ENCODE measurements at regions not wholly inside any gene's neighbourhood (a gene's known extent, or its start where the extent isn't known, plus 50 kb on each side); places are given as distances from the start of the nearest gene placed in this dataset.

DNA sequence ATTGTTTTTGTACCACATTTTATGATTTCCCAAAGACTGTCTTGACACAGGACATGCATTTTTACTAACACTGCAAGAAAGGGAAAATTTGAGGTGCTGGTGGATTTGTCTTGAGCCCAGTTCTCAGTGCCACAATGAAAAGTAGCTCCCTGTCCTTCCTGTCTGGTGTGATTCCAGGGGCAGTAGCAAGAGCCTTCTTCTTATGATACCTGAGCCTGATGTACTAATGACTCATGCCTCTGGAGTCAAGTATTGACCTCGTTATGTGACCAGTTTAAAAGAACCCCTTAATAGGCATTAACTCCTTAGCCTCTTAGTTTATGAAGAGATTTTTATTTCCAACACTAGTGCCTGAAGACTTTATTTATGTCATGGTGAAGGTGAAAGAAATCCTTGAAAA, 728.6 kb downstream of the SLC4A3 start:
- WGBS, 2 donors = 38 to 53% methylated on average over 1 of the region's 1 CpG
- DNase-seq (no peak), ATAC-seq (ENCODE audit: insufficient read depth, low FRiP score) (no peak)
- Histone ChIP-seq H3K4me1 (ENCODE audit: control insufficient read depth in 5 of 5, insufficient read depth in 5 of 5, low read length in 5 of 5) (no peaks in the 10 kb centered on the region), H3K9ac (ENCODE audit: insufficient read depth in 1 of 2, low read length in 2 of 2) (no peak overlapping the region), H3K27me3 (ENCODE audit: control insufficient read depth in 3 of 3, insufficient read depth in 3 of 3, low read length in 2 of 3) (no peaks in the 10 kb centered on the region), H3K27ac (ENCODE audit: low read depth in 1 of 2, low read length in 1 of 2) (no peak overlapping the region), H3K4me3 (no peak overlapping the region), H3K36me3 (ENCODE audit: control insufficient read depth in 4 of 4, insufficient read depth in 4 of 4, low read length in 4 of 4) (no peaks in the 10 kb centered on the region), H3K9me3 (ENCODE audit: control insufficient read depth in 4 of 4, insufficient read depth in 3 of 4, low read length in 3 of 4) (no peaks in the 10 kb centered on the region)
- TF ChIP-seq, protein P1, sequence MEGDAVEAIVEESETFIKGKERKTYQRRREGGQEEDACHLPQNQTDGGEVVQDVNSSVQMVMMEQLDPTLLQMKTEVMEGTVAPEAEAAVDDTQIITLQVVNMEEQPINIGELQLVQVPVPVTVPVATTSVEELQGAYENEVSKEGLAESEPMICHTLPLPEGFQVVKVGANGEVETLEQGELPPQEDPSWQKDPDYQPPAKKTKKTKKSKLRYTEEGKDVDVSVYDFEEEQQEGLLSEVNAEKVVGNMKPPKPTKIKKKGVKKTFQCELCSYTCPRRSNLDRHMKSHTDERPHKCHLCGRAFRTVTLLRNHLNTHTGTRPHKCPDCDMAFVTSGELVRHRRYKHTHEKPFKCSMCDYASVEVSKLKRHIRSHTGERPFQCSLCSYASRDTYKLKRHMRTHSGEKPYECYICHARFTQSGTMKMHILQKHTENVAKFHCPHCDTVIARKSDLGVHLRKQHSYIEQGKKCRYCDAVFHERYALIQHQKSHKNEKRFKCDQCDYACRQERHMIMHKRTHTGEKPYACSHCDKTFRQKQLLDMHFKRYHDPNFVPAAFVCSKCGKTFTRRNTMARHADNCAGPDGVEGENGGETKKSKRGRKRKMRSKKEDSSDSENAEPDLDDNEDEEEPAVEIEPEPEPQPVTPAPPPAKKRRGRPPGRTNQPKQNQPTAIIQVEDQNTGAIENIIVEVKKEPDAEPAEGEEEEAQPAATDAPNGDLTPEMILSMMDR (IDR thresholded peaks at IDR 0.05; ENCODE audit: control extremely low read depth, extremely low read depth) = no peak

DNA sequence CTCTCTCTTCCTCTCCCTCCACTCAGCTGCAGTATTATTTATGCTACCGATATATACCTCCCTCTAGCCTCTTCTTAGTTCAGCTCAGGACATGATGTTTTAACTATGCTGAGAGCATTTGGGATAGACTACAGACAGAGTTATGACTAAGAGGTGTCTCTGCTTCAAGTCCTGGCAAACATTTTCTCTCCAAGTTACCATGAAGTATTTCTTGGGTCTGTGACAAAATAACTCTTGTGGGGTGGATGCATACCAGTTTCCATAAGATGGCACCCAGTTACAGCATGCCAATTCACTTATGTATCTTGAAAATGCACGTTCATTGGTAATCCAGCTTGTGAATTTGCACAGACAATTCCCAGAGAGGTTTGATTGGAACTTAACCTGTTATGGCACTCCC, 737.6 kb downstream of the SLC4A3 start:
- no peaks in the 10 kb centered on the region for H3K4me1 ChIP-seq (ENCODE audit: control insufficient read depth in 5 of 5, insufficient read depth in 5 of 5, low read length in 5 of 5)
- no peaks in the 10 kb centered on the region for H3K27me3 ChIP-seq (ENCODE audit: control insufficient read depth in 3 of 3, insufficient read depth in 3 of 3, low read length in 2 of 3)
- no peak overlapping the region for H3K9ac ChIP-seq (ENCODE audit: insufficient read depth in 1 of 2, low read length in 2 of 2)
- DNase-seq (no peak), ATAC-seq (ENCODE audit: insufficient read depth, low FRiP score) (no peak)
- H3K27ac ChIP-seq (ENCODE audit: low read depth in 1 of 2, low read length in 1 of 2) = no peak overlapping the region
- peaks cover 0 to 5% (median 0%) of the 10 kb centered on the region in 4 donors for H3K9me3 ChIP-seq (ENCODE audit: control insufficient read depth in 4 of 4, insufficient read depth in 3 of 4, low read length in 3 of 4)
- TF ChIP-seq, protein P1 (IDR thresholded peaks at IDR 0.05; ENCODE audit: control extremely low read depth, extremely low read depth) = no peak
- WGBS, 2 donors = 64 to 87% methylated on average over 2 of the region's 2 CpGs
- no peak overlapping the region for H3K4me3 ChIP-seq
- no peaks in the 10 kb centered on the region for H3K36me3 ChIP-seq (ENCODE audit: control insufficient read depth in 4 of 4, insufficient read depth in 4 of 4, low read length in 4 of 4)

GRCh38 chr2:220366765-220367164, 739.3 kb downstream of the SLC4A3 start:
- Histone ChIP-seq H3K9me3 (ENCODE audit: control insufficient read depth in 4 of 4, insufficient read depth in 3 of 4, low read length in 3 of 4) (peaks cover 0 to 5% (median 0%) of the 10 kb centered on the region in 4 donors), H3K27ac (ENCODE audit: low read depth in 1 of 2, low read length in 1 of 2) (no peak overlapping the region), H3K4me3 (no peak overlapping the region), H3K9ac (ENCODE audit: insufficient read depth in 1 of 2, low read length in 2 of 2) (no peak overlapping the region), H3K36me3 (ENCODE audit: control insufficient read depth in 4 of 4, insufficient read depth in 4 of 4, low read length in 4 of 4) (no peaks in the 10 kb centered on the region), H3K27me3 (ENCODE audit: control insufficient read depth in 3 of 3, insufficient read depth in 3 of 3, low read length in 2 of 3) (no peaks in the 10 kb centered on the region), H3K4me1 (ENCODE audit: control insufficient read depth in 5 of 5, insufficient read depth in 5 of 5, low read length in 5 of 5) (peaks cover 0 to 4% (median 0%) of the 10 kb centered on the region in 5 donors)
- ATAC-seq (ENCODE audit: insufficient read depth, low FRiP score) = no peak
- no peak for DNase-seq
- TF ChIP-seq, protein P1 (IDR thresholded peaks at IDR 0.05; ENCODE audit: control extremely low read depth, extremely low read depth) = no peak
- 90 to 92% methylated on average over 1 of the region's 1 CpG for WGBS, 2 donors

DNA sequence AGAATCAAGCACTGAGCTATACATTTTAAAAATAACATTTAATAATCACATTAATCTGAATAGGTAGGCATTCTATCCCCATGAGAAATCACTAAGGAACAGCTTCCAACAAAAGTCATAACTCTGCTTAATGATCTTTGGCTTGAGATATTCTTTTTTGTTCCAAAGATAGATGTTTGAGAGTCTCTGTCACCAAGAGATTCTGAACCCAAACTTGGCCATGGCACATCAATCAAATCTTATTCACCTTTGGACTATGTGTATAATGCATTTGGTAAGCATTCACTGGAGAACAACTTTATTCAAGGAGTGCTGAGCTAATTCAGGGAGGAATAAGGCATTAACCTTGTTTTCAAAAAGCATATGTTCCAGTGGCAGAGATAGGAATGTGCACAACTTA, 743.3 kb downstream of the SLC4A3 start:
- Histone ChIP-seq H3K27ac (ENCODE audit: low read depth in 1 of 2, low read length in 1 of 2) (no peak overlapping the region), H3K4me1 (ENCODE audit: control insufficient read depth in 5 of 5, insufficient read depth in 5 of 5, low read length in 5 of 5) (peaks cover 0 to 4% (median 0%) of the 10 kb centered on the region in 5 donors), H3K36me3 (ENCODE audit: control insufficient read depth in 4 of 4, insufficient read depth in 4 of 4, low read length in 4 of 4) (no peaks in the 10 kb centered on the region), H3K9me3 (ENCODE audit: control insufficient read depth in 4 of 4, insufficient read depth in 3 of 4, low read length in 3 of 4) (peaks cover 0 to 5% (median 0%) of the 10 kb centered on the region in 4 donors), H3K27me3 (ENCODE audit: control insufficient read depth in 3 of 3, insufficient read depth in 3 of 3, low read length in 2 of 3) (no peaks in the 10 kb centered on the region), H3K9ac (ENCODE audit: insufficient read depth in 1 of 2, low read length in 2 of 2) (no peak overlapping the region), H3K4me3 (no peak overlapping the region)
- no peak for ATAC-seq (ENCODE audit: insufficient read depth, low FRiP score)
- no peak for DNase-seq
- TF ChIP-seq, protein P1 (IDR thresholded peaks at IDR 0.05; ENCODE audit: control extremely low read depth, extremely low read depth) = no peak

Data from lung (tissue), 11 donors.